GM12873 (cell line): ENCODE measurements at regions not wholly inside any gene's neighbourhood (a gene's known extent, or its start where the extent isn't known, plus 50 kb on each side); places are given as distances from the start of the nearest gene placed in this dataset.

Experiments used
- CTCF ChIP-seq: IDR thresholded peaks from 2 replicates; pipeline ENCODE4 v1.5.1; 2012; ENCODE audit warnings: low read depth, mild to moderate bottlenecking, moderate library complexity, low read length, control low read depth; ENCODE audit not compliant: insufficient read depth; ENCODE audit errors: missing control alignments

- no peak for TF ChIP-seq CTCF
Observed at GRCh38 chr12:46893434-46893833, 67.6 kb upstream of the SLC38A4 start.

DNA sequence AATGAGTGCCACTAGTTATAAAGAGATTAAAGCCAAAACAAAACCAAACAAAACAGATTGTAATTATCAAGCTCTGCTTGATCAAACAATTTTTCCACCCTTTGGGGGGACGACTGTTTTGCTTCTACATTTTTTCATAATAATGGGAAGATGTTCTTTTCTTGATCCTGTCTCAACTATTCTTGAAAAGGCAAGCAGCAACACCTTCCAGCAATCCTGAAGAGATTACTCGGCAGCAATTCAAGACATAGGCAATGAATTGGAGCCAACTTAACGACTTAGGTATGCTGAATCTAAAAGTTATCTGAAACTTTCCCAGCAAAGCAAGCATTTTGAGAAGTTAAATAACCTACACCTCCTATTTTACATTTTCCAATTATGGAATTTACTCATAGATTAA lies 69.9 kb upstream of the SLC38A4 start:
- TF ChIP-seq CTCF, result no peak

- no peak for TF ChIP-seq CTCF
Observed at GRCh38 chr12:46896680-46897079, 70.9 kb upstream of the SLC38A4 start.

GRCh38 chr12:46898152-46898931 lies 72.5 kb upstream of the SLC38A4 start:
- TF ChIP-seq CTCF, result no peak

DNA sequence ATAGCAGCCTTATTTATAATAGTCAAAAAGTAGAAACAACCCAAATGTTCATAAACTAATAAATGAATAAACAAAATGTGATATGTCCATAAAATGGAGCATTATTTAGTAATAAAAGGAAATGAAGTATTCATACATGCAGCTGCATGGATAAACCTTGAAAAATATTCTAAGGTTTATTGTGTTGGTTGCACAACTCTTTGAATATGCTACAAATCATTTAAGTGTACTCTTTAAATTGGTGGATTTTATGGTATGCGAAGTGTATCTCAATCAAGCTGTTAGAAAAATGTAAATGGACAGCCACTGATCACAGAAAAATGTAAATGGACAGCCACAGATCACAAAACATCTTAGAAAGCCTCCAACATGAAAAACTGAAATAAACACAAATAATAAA lies 73.2 kb upstream of the SLC38A4 start:
- no peak for TF ChIP-seq CTCF

GRCh38 chr12:46900734-46901463 lies 75.1 kb upstream of the SLC38A4 start:
- no peak for TF ChIP-seq CTCF

- TF ChIP-seq CTCF, result no peak
Observed at GRCh38 chr12:46901464-46902205, 75.8 kb upstream of the SLC38A4 start.
